ENCODE measurements at regions not wholly inside any gene's neighbourhood (a gene's known extent, or its start where the extent isn't known, plus 50 kb on each side); places are given as distances from the start of the nearest gene placed in this dataset.
A peak's percentile ranks its signal among the peaks of the same experiment; 100 is the strongest.

GRCh38 chr1:55702064-55702463, 486.9 kb upstream of the USP24 start:
- H3K4me3 ChIP-seq (ENCODE audit: low read depth, low read length), result no peak overlapping the region
- no peaks in the 10 kb centered on the region for H3K9me3 ChIP-seq
- peak; percentile 69 for TF ChIP-seq CTCF (IDR thresholded peaks at IDR 0.05; ENCODE audit: low read depth, low read length)
- H3K36me3 ChIP-seq, result no peaks in the 10 kb centered on the region
- DNase-seq, result no peak
- no peaks in the 10 kb centered on the region for H3K27me3 ChIP-seq
- no peaks in the 10 kb centered on the region for H3K4me1 ChIP-seq

GRCh38 chr1:55700359-55701130, 485.4 kb upstream of the USP24 start:
- no peak for DNase-seq
- no peak for TF ChIP-seq CTCF (IDR thresholded peaks at IDR 0.05; ENCODE audit: low read depth, low read length)
- no peak overlapping the region for H3K4me3 ChIP-seq (ENCODE audit: low read depth, low read length)
- no peaks in the 10 kb centered on the region for H3K36me3 ChIP-seq
- H3K9me3 ChIP-seq, result no peaks in the 10 kb centered on the region
- no peaks in the 10 kb centered on the region for H3K27me3 ChIP-seq
- H3K4me1 ChIP-seq, result no peaks in the 10 kb centered on the region

- TF ChIP-seq CTCF (IDR thresholded peaks at IDR 0.05; ENCODE audit: low read depth, low read length), result no peak
- no peaks in the 10 kb centered on the region for H3K27me3 ChIP-seq
- no peak for DNase-seq
Measured at GRCh38 chr1:55699228-55699627, 484.1 kb upstream of the USP24 start.

GRCh38 chr1:55697997-55698535, 482.9 kb upstream of the USP24 start:
- H3K27me3 ChIP-seq, result no peaks in the 10 kb centered on the region
- H3K4me3 ChIP-seq (ENCODE audit: low read depth, low read length), result no peak overlapping the region
- DNase-seq, result no peak
- H3K36me3 ChIP-seq, result no peaks in the 10 kb centered on the region
- H3K4me1 ChIP-seq, result no peaks in the 10 kb centered on the region
- TF ChIP-seq CTCF (IDR thresholded peaks at IDR 0.05; ENCODE audit: low read depth, low read length), result no peak
- H3K9me3 ChIP-seq, result no peaks in the 10 kb centered on the region

More at GRCh38 chr1:55699228-55699627, 484.1 kb upstream of the USP24 start:
- Histone ChIP-seq H3K9me3 (no peaks in the 10 kb centered on the region), H3K36me3 (no peaks in the 10 kb centered on the region), H3K4me1 (no peaks in the 10 kb centered on the region), H3K4me3 (ENCODE audit: low read depth, low read length) (no peak overlapping the region)

- DNase-seq, result no peak
- Histone ChIP-seq H3K36me3 (no peaks in the 10 kb centered on the region), H3K9me3 (no peaks in the 10 kb centered on the region), H3K27me3 (no peaks in the 10 kb centered on the region), H3K4me1 (no peaks in the 10 kb centered on the region), H3K4me3 (ENCODE audit: low read depth, low read length) (no peak overlapping the region)
- TF ChIP-seq CTCF (IDR thresholded peaks at IDR 0.05; ENCODE audit: low read depth, low read length), result no peak
Measured at GRCh38 chr1:55696891-55697290, 481.7 kb upstream of the USP24 start.

GRCh38 chr1:55696181-55696754, 481.1 kb upstream of the USP24 start:
- Histone ChIP-seq H3K4me3 (ENCODE audit: low read depth, low read length) (no peak overlapping the region), H3K36me3 (no peaks in the 10 kb centered on the region), H3K4me1 (no peaks in the 10 kb centered on the region), H3K27me3 (no peaks in the 10 kb centered on the region), H3K9me3 (no peaks in the 10 kb centered on the region)
- TF ChIP-seq CTCF (IDR thresholded peaks at IDR 0.05; ENCODE audit: low read depth, low read length), result no peak
- peak; percentile 23 for DNase-seq
